NCI-H1694 (cell line): ENCODE measurements at regions not wholly inside any gene's neighbourhood (a gene's known extent, or its start where the extent isn't known, plus 50 kb on each side); places are given as distances from the start of the nearest gene placed in this dataset.
"Not testable (repeated sequence)": the region's sequence is repeated elsewhere in the genome, so short reads cannot be mapped to it uniquely, and the experiment has no call there.

Experiments used
- DNase-seq: peaks from one replicate; lab custom pipeline; 2025; lab: John Stamatoyannopoulos, UW

- DNase-seq, result no peak
These were observed 702.8 kb downstream of the SI start for GRCh38 chr3:164375538-164375937.

- DNase-seq, result no peak
These were observed 706.6 kb downstream of the SI start for GRCh38 chr3:164371681-164372080.

GRCh38 chr3:164370970-164371369, 707.3 kb downstream of the SI start:
- DNase-seq, result no peak

GRCh38 chr3:164365242-164365641, 713.1 kb downstream of the SI start:
- no peak for DNase-seq

GRCh38 chr3:164364111-164364510, 714.2 kb downstream of the SI start:
- DNase-seq, result no peak

- DNase-seq, result no peak
These were observed 717.4 kb downstream of the SI start for GRCh38 chr3:164360738-164361406.

GRCh38 chr3:164360078-164360578, 718.2 kb downstream of the SI start:
- DNase-seq, result no peak

GRCh38 chr3:164352991-164353390, 725.3 kb downstream of the SI start:
- DNase-seq, result no peak

- no peak for DNase-seq
These were observed 727.2 kb downstream of the SI start for GRCh38 chr3:164351131-164351530.

- DNase-seq, result not testable (repeated sequence)
These were observed 736.1 kb downstream of the SI start for GRCh38 chr3:164342206-164342605.

GRCh38 chr3:164341086-164341485, 737.2 kb downstream of the SI start:
- DNase-seq, result no peak

- DNase-seq, result no peak
These were observed 738.0 kb downstream of the SI start for GRCh38 chr3:164340273-164340672.

- peak; percentile 34 for DNase-seq
These were observed 745.2 kb downstream of the SI start for GRCh38 chr3:164332831-164333802.

- DNase-seq, result no peak
These were observed 751.6 kb downstream of the SI start for GRCh38 chr3:164326714-164327113.

GRCh38 chr3:164320962-164321361, 757.3 kb downstream of the SI start:
- no peak for DNase-seq

- DNase-seq, result no peak
These were observed 772.3 kb downstream of the SI start for GRCh38 chr3:164306042-164306441.

GRCh38 chr3:164303894-164304293, 774.4 kb downstream of the SI start:
- DNase-seq, result no peak

GRCh38 chr3:164302622-164303021, 775.7 kb downstream of the SI start:
- DNase-seq, result no peak

GRCh38 chr3:164291486-164291885, 786.8 kb downstream of the SI start:
- not testable (repeated sequence) for DNase-seq

- no peak for DNase-seq
These were observed 799.7 kb downstream of the SI start for GRCh38 chr3:164278550-164278949.

- DNase-seq, result no peak
These were observed 811.2 kb downstream of the SI start for GRCh38 chr3:164267053-164267452.

GRCh38 chr3:164250923-164251322, 827.4 kb downstream of the SI start:
- no peak for DNase-seq

- no peak for DNase-seq
These were observed 841.4 kb downstream of the SI start for GRCh38 chr3:164236851-164237250.
